Suppressor macrophage treated with lipopolysaccharide for 4 hours (primary cell): ENCODE measurements at regions not wholly inside any gene's neighbourhood (a gene's known extent, or its start where the extent isn't known, plus 50 kb on each side); places are given as distances from the start of the nearest gene placed in this dataset.
"Not testable (repeated sequence)": the region's sequence is repeated elsewhere in the genome, so short reads cannot be mapped to it uniquely, and the experiment has no call there.

Source experiments
- DNase-seq: peaks from one replicate; pipeline ENCODE4 v3.0.0-alpha.2; 2020

DNA sequence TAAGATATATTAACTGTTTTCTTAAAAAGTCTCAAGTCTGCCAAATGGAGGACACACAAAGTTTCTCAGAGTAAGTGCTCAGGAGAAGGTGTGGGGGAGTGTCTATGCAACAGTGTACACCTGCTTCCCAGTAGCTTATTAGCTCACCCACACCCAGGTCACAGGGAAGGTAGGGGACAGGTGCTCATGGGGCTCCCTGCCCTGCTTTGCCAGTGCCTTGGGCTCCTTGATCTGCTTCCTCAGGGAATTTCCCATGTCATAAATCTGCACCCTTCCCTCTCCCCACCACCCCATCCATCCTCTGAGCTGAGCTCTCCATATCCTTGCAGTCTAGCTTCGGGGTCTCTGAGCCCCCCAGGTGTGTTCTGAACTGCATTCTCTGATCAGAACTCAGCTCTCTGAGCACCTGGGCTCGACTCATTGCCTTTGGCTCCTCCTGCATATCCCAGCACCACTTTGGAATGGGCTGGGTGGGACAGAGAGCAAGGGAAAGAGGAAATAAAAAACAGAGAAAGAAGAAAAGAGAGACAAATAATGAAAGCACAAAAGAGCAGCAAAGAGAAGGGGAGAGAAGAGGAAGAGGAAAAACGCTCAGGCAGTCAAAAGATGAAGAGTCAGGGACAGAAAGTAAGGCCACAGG lies 87.0 kb upstream of the ATP1B1 start:
- DNase-seq = no peak

- DNase-seq = no peak
These were observed 85.8 kb upstream of the ATP1B1 start for GRCh38 chr1:169020684-169021083.

DNA sequence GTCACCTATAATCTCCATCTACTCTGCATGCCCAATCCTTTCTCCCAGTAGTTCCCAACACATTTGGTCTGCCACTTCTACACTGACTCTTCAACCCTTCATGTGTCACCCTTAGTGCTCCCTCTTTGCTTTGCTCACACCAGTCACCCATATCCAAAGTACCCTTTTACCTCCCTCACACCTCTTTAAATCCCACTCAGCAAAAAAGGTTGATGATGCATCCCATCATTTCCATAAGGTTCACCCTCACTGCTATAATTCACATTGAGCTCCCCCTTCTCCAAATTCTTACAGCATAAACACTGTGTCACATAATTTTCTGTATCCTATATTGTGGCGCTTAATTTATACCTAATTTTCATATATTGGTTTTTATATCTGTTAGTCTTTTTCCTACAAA lies 83.8 kb upstream of the ATP1B1 start:
- DNase-seq = no peak

DNA sequence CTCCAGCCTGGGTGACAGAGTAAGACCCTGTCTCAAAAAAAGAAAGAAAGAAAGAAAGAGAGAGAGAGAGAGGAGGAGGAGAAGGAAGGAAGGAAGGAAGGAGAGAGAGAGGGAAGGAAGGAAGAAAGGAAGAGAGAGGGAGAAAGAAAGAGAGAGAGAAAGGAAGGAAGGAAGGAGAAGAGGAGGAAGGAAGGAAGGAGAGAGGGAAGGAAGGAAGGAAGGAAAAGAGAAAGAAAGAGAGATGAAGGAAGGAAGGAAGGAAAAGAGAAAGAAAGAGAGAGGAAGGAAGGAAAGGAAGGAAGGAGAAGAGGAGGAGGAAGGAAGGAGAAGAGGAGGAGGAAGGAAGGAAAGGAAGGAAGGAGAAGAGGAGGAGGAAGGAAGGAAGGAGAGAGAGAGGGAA lies 82.2 kb upstream of the ATP1B1 start:
- no peak for DNase-seq

- no peak for DNase-seq
These were observed 81.7 kb upstream of the ATP1B1 start for GRCh38 chr1:169024800-169025271.

GRCh38 chr1:169025412-169025811 lies 81.1 kb upstream of the ATP1B1 start:
- no peak for DNase-seq

DNA sequence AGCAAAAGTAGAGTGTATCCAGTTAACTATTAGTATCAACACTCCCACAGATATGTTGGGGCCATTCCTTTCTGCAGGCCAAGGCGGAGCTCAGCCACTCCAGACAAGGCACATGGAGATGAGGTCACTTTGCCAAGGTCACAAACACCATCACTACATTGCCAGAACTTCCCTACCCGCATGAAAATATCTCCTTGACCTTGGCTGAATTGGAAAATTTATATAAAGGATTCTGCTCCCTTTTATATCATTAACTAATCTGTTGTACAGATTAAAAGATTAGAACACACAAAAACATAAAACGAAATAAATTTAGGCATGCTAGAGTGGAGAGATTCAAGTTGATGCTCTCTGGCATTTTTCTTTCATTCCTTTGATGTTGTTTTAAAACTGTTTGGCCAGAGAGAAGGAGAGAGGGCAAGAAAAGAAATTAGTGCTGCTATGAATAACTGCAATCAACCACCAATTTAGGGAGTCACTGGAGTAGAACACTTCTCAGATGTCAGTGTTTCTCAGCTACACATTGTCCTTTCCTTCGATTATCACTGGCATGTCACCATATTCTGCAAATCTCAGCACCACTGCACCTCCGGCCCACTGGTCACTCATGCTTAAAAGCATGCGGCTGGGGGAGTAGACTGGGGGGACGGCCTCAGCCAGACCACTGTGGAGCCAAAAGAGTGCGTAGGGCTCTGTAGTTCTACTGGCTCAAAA lies 78.7 kb upstream of the ATP1B1 start:
- DNase-seq = no peak

DNA sequence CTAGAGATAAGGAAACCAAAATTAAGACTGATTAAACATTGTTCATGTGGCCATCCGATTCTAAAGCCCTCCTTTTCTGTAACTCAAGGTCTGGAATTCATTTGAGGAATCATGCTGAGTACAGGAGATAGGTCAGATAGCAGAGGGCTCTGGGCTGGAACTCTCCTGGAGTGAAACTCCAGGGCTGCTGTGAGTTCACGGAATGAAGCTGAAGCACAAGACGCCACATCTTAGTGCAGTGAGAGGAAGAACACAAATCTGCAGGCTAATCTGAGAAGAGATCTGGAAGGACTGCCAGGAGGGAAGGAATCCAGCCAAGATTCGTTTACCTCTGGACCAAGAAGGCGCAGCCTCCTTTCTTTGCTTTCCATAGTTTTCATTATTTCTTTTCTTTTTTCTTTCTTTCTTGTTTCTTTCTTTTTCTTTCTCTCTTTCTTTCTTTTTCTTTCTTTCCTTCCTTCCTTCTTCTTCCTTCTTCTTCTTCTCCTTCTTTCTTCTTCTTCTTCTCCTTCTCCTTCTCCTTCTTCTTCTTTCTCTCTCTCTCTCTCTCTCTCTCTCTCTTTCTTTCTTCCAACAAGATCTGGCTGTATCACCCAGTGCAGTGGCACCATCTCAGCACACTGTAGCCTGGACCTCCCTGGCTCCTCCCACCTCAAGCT lies 74.8 kb upstream of the ATP1B1 start:
- no peak for DNase-seq

- peak; percentile 83 for DNase-seq
These were observed 65.1 kb upstream of the ATP1B1 start for GRCh38 chr1:169041366-169041765.

DNA sequence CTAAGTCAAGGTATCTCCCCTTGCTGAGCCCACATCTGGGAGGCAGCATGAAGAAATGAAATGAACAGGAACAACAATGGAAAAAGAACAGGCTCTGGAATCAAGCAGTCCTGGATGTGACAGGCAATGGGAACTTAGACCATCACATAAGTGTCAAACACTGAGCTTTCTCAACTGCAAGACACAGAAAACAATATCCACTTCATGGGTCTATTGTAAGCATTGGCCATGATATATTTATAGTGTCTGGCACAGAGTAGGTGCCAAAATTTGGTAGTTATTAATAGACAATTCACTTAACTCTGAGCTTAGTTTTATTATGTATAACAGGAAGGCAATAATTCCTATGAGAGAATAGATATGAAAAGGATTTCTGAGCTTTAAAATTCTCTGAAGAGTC lies 64.1 kb upstream of the ATP1B1 start:
- DNase-seq = no peak

GRCh38 chr1:169043823-169044222 lies 62.7 kb upstream of the ATP1B1 start:
- DNase-seq = no peak

DNA sequence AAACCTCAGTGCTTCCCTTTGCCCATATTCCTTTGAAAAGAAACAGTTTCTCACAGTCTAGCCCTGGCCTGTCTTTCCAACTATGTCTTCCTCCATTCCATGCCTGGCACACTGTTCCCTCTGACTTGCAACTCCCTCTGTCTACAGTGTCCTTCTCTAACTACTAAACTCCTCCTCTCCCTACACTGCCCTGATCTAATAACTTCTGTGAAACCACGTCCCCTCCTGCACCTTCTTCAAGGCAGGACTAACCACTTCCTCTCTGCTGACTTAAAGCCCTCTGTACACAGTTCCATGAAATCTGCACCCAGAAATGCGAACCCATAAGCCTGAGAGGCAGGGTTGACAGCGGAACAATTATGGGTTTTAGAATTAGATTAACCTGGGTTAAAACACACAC lies 62.2 kb upstream of the ATP1B1 start:
- peak; percentile 65 for DNase-seq

- DNase-seq = peak; percentile 24
These were observed 61.5 kb upstream of the ATP1B1 start for GRCh38 chr1:169044971-169045370.

- no peak for DNase-seq
These were observed 59.8 kb upstream of the ATP1B1 start for GRCh38 chr1:169046671-169047070.

DNA sequence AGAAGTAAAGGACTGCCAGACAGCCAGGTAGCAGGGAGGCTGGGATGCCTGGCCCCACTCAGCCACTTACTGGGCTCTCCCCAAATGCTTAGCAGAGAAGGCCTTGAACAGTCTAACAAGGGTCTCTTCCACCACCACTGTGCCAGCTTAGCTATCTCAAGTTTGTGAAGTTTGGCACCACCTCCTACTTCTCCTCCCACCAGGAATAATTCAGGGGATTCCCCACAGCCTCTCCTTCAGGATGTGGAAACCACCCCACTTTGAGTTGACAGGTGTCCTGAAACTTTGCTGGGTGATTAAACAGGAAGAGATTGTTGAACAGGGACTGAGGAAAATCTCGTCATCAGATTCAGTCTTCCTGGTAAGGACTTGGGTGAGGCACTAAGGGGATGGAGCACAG lies 59.4 kb upstream of the ATP1B1 start:
- DNase-seq = no peak

DNA sequence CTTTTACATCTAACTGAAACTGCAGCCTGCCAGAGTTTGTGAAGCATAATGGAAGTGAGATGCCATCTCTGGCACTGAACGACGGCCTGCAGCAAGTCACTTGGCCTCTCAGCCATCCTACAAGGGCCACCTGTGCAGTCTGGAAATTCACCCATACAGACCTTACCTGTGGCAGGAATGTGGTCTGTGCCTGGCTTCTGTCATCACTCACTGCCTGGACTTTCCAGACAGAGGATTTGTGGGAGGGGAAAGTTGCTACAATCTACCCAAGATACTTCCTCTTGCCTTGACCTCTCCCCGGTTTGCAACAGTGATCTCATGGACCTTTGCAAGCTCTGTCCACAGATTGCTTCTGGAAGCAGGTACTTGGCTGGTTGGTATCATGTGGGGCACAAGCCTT lies 58.4 kb upstream of the ATP1B1 start:
- DNase-seq = peak; percentile 83

DNA sequence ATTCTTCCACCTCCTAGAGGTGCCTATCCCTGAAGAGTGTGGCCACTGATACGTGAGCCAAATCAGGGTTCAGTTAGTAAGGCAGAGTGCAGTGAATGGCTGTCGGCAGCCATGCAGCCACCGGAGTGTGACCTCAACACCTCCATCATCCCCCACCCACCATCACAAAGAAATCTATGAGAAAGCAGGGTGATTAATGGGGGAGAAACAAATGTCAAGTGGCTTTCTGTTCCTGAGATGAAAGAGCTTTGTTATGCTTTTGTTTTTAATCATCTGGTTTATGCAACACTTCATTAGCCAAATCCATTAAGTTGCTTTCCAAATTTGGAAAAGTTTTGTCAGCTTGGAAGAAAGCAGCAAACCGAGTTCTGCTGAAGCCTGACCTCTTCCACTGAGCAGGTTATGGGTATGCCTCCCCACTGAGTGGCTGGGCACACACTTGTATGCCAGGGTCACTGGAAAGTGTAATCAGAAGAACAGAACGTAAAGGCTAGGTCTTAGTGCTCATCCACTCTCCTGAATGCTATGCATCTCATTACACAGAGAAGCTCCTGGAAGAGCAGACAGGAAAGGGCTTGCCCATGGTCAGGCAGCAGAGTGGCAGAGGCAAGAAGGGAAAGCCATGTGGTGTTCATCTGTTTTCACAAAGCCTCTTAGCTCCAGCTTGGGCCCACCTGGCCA lies 57.1 kb upstream of the ATP1B1 start:
- peak; percentile 74 for DNase-seq

- DNase-seq = no peak
These were observed 55.3 kb upstream of the ATP1B1 start for GRCh38 chr1:169051171-169051570.

GRCh38 chr1:169052171-169052570 lies 54.3 kb upstream of the ATP1B1 start:
- DNase-seq = not testable (repeated sequence)

DNA sequence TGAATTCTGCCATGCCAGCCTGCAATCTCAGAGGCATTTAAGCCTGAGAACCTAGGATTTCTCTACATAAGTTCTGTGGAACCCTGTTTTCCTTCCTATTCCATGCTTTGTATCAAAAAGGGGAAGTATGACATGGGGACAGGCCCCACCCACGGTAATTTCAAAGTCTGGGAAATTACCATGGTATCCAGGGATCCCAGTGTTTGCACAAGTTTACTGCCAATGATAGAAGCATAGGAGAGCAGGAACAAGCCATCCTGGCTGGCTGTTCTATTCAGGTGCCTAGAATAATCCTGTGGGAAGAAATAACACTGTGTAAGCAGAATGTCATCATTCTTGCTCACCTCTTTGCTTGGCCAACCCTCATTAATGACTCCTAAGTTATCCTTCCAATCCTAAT lies 53.8 kb upstream of the ATP1B1 start:
- peak; percentile 90 for DNase-seq

- no peak for DNase-seq
These were observed 53.3 kb upstream of the ATP1B1 start for GRCh38 chr1:169053196-169053595.
